Stimulated activated effector memory CD8-positive, alpha-beta T cell treated with anti-CD3 and anti-CD28 coated beads, Interleukin-12 subunit alpha, Interleukin-12 subunit beta, amount 100 ng/mL, for 72 hours (primary cell): ENCODE measurements at regions not wholly inside any gene's neighbourhood (a gene's known extent, or its start where the extent isn't known, plus 50 kb on each side); places are given as distances from the start of the nearest gene placed in this dataset.

Source experiments
- ATAC-seq: fragments of 150-1000 bp; cut with Tn5 transposase; 2 replicates; pipeline ENCODE4 v1.10.0; 2021
- DNase-seq, 2 donors: peaks; one replicate each; pipeline ENCODE4 v3.0.0; 2021 to 2022; ENCODE audit warnings: low spot score in 2 of 2
- H3K27ac Mint-ChIP-seq: one replicate; pipeline ENCODE4 v1.8.0; 2022; ENCODE audit warnings: mild to moderate bottlenecking, mixed read lengths
- H3K36me3 Mint-ChIP-seq: one replicate; pipeline ENCODE4 v1.8.0; 2022; ENCODE audit warnings: mild to moderate bottlenecking, mixed read lengths
- H3K4me1 Mint-ChIP-seq: one replicate; pipeline ENCODE4 v1.8.0; 2022; ENCODE audit warnings: mixed read lengths
- H3K4me3 Mint-ChIP-seq: one replicate; pipeline ENCODE4 v1.8.0; 2022; ENCODE audit warnings: mild to moderate bottlenecking, mixed read lengths
- H3K9me3 Mint-ChIP-seq: one replicate; pipeline ENCODE4 v1.8.0; 2022; ENCODE audit warnings: mixed read lengths

GRCh38 chr4:54497947-54498346, 159.8 kb upstream of the KIT start:
- Mint-ChIP-seq H3K9me3 (no peaks in the 10 kb centered on the region), H3K4me3 (no peak overlapping the region), H3K36me3 (no peaks in the 10 kb centered on the region), H3K4me1 (peaks cover 6% of the 10 kb centered on the region), H3K27ac (no peak overlapping the region)
- ATAC-seq (no peak), DNase-seq (no peak)

GRCh38 chr4:54498661-54499111, 159.1 kb upstream of the KIT start:
- ATAC-seq (no peak), DNase-seq (no peak)
- H3K27ac Mint-ChIP-seq: no peak overlapping the region
- H3K4me3 Mint-ChIP-seq: no peak overlapping the region
- no peaks in the 10 kb centered on the region for H3K9me3 Mint-ChIP-seq
- no peaks in the 10 kb centered on the region for H3K36me3 Mint-ChIP-seq
- peaks cover 6% of the 10 kb centered on the region for H3K4me1 Mint-ChIP-seq

GRCh38 chr4:54499308-54500074, 158.3 kb upstream of the KIT start:
- DNase-seq (no peak), ATAC-seq (no peak)
- Mint-ChIP-seq H3K9me3 (no peaks in the 10 kb centered on the region), H3K27ac (no peak overlapping the region), H3K4me1 (peaks cover 6% of the 10 kb centered on the region), H3K36me3 (no peaks in the 10 kb centered on the region), H3K4me3 (no peak overlapping the region)

- Mint-ChIP-seq H3K36me3 (no peaks in the 10 kb centered on the region), H3K4me1 (no peaks in the 10 kb centered on the region), H3K4me3 (no peak overlapping the region), H3K9me3 (no peaks in the 10 kb centered on the region), H3K27ac (no peak overlapping the region)
- DNase-seq (no peak), ATAC-seq (no peak)
Observed at GRCh38 chr4:54505362-54505761, 152.4 kb upstream of the KIT start.

GRCh38 chr4:54505996-54506395, 151.8 kb upstream of the KIT start:
- no peak overlapping the region for H3K4me3 Mint-ChIP-seq
- ATAC-seq (no peak), DNase-seq (no peak)
- no peaks in the 10 kb centered on the region for H3K4me1 Mint-ChIP-seq
- no peaks in the 10 kb centered on the region for H3K36me3 Mint-ChIP-seq
- H3K27ac Mint-ChIP-seq: no peak overlapping the region
- no peaks in the 10 kb centered on the region for H3K9me3 Mint-ChIP-seq

GRCh38 chr4:54509057-54509456, 148.7 kb upstream of the KIT start:
- H3K36me3 Mint-ChIP-seq: no peaks in the 10 kb centered on the region
- ATAC-seq (no peak), DNase-seq (no peak)
- H3K4me1 Mint-ChIP-seq: no peaks in the 10 kb centered on the region
- no peak overlapping the region for H3K27ac Mint-ChIP-seq
- H3K9me3 Mint-ChIP-seq: peaks cover 2% of the 10 kb centered on the region
- no peak overlapping the region for H3K4me3 Mint-ChIP-seq

- H3K9me3 Mint-ChIP-seq: peaks cover 2% of the 10 kb centered on the region
- no peaks in the 10 kb centered on the region for H3K4me1 Mint-ChIP-seq
Observed at GRCh38 chr4:54513204-54513603, 144.6 kb upstream of the KIT start.

GRCh38 chr4:54513741-54514140, 144.0 kb upstream of the KIT start:
- no peaks in the 10 kb centered on the region for H3K4me1 Mint-ChIP-seq
- H3K9me3 Mint-ChIP-seq: peaks cover 2% of the 10 kb centered on the region
- ATAC-seq (no peak), DNase-seq (no peak)
- H3K4me3 Mint-ChIP-seq: no peak overlapping the region
- H3K27ac Mint-ChIP-seq: no peak overlapping the region
- no peaks in the 10 kb centered on the region for H3K36me3 Mint-ChIP-seq

More at GRCh38 chr4:54513204-54513603, 144.6 kb upstream of the KIT start:
- no peak overlapping the region for H3K4me3 Mint-ChIP-seq
- H3K36me3 Mint-ChIP-seq: no peaks in the 10 kb centered on the region
- no peak overlapping the region for H3K27ac Mint-ChIP-seq
- no peak for ATAC-seq
- DNase-seq: no peak

GRCh38 chr4:54516556-54517215, 141.1 kb upstream of the KIT start:
- ATAC-seq (no peak), DNase-seq (no peak)
- H3K4me1 Mint-ChIP-seq: no peaks in the 10 kb centered on the region
- no peak overlapping the region for H3K4me3 Mint-ChIP-seq
- H3K27ac Mint-ChIP-seq: no peak overlapping the region
- H3K9me3 Mint-ChIP-seq: peaks cover 2% of the 10 kb centered on the region
- no peaks in the 10 kb centered on the region for H3K36me3 Mint-ChIP-seq

GRCh38 chr4:54517781-54518444, 139.8 kb upstream of the KIT start:
- H3K27ac Mint-ChIP-seq: no peak overlapping the region
- DNase-seq: no peak
- no peaks in the 10 kb centered on the region for H3K9me3 Mint-ChIP-seq
- no peak overlapping the region for H3K4me3 Mint-ChIP-seq
- no peaks in the 10 kb centered on the region for H3K36me3 Mint-ChIP-seq
- no peak for ATAC-seq
- H3K4me1 Mint-ChIP-seq: no peaks in the 10 kb centered on the region

GRCh38 chr4:54525602-54526001, 132.2 kb upstream of the KIT start:
- ATAC-seq (no peak), DNase-seq (no peak)
- no peaks in the 10 kb centered on the region for H3K36me3 Mint-ChIP-seq
- no peaks in the 10 kb centered on the region for H3K9me3 Mint-ChIP-seq
- H3K4me1 Mint-ChIP-seq: no peaks in the 10 kb centered on the region
- H3K27ac Mint-ChIP-seq: no peak overlapping the region
- H3K4me3 Mint-ChIP-seq: no peak overlapping the region

- Mint-ChIP-seq H3K36me3 (no peaks in the 10 kb centered on the region), H3K4me1 (no peaks in the 10 kb centered on the region), H3K9me3 (no peaks in the 10 kb centered on the region), H3K27ac (no peak overlapping the region), H3K4me3 (no peak overlapping the region)
- no peak for DNase-seq
- no peak for ATAC-seq
Observed at GRCh38 chr4:54526560-54526959, 131.2 kb upstream of the KIT start.

GRCh38 chr4:54527532-54527931, 130.2 kb upstream of the KIT start:
- ATAC-seq: no peak
- no peak overlapping the region for H3K4me3 Mint-ChIP-seq

GRCh38 chr4:54539500-54540029, 118.2 kb upstream of the KIT start:
- ATAC-seq: peak; percentile 46
- no peak for DNase-seq
- Mint-ChIP-seq H3K9me3 (no peaks in the 10 kb centered on the region), H3K4me1 (peaks cover 6% of the 10 kb centered on the region), H3K36me3 (no peaks in the 10 kb centered on the region), H3K27ac (no peak overlapping the region), H3K4me3 (peak overlapping the region; percentile 27)

More at GRCh38 chr4:54527532-54527931, 130.2 kb upstream of the KIT start:
- Mint-ChIP-seq H3K9me3 (no peaks in the 10 kb centered on the region), H3K4me1 (no peaks in the 10 kb centered on the region), H3K36me3 (no peaks in the 10 kb centered on the region), H3K27ac (no peak overlapping the region)
- DNase-seq: no peak

GRCh38 chr4:54540931-54541330, 116.8 kb upstream of the KIT start:
- DNase-seq (no peak), ATAC-seq (no peak)
- Mint-ChIP-seq H3K36me3 (no peaks in the 10 kb centered on the region), H3K4me1 (peaks cover 6% of the 10 kb centered on the region), H3K4me3 (no peak overlapping the region), H3K27ac (no peak overlapping the region), H3K9me3 (no peaks in the 10 kb centered on the region)
